GM21390 (cell line): ENCODE measurements at regions not wholly inside any gene's neighbourhood (a gene's known extent, or its start where the extent isn't known, plus 50 kb on each side); places are given as distances from the start of the nearest gene placed in this dataset.
"Not testable (repeated sequence)": the region's sequence is repeated elsewhere in the genome, so short reads cannot be mapped to it uniquely, and the experiment has no call there.

Experiments
- ATAC-seq: cut with Tn5 transposase; IDR thresholded peaks from one replicate; pipeline ENCODE4 v1.9.1; 2021; ENCODE audit not compliant: unreplicated experiment

GRCh38 chr3:21894459-21895340 lies 143.7 kb upstream of the ZNF385D start:
- ATAC-seq, result no peak

DNA sequence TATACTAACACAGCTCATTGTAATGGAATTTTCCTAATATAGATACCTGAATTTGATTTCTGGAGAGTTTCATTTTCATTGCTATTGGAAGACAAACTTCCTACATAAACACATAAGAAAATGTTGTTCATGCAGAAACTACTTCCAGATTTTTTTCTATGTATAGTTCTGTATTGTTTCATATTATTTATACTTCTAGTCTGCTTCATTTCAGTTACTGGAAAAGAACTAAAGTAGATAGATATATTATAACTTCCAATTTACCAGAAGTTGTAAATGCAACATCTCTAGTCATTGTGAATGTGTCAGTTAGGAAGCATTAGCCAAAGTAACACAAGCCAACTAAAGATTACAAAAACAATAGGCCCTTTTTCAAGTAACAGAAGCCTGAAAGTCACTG lies 147.3 kb upstream of the ZNF385D start:
- no peak for ATAC-seq

DNA sequence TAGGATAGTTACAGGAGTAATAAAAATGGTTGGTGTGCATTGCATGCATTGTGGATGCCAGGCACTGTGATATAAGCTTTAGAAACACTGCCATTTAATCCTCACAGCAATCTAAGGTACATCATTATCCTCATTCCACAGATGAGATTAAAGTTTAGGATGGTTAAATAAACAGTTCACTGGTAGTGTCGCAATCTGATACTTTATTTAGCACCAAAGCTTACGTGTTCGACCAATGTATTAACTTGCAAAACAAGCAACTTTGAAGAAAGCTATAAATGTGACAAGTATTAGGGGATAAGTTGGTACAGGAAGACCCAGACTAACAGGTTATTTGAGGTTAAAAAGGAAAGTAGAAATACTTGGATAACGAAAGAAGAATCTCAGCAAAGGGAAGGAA lies 150.5 kb upstream of the ZNF385D start:
- ATAC-seq, result no peak

- no peak for ATAC-seq
These were observed 151.9 kb upstream of the ZNF385D start for GRCh38 chr3:21902956-21903355.

- ATAC-seq, result no peak
These were observed 158.1 kb upstream of the ZNF385D start for GRCh38 chr3:21909096-21909495.

GRCh38 chr3:21912711-21913110 lies 161.7 kb upstream of the ZNF385D start:
- no peak for ATAC-seq

DNA sequence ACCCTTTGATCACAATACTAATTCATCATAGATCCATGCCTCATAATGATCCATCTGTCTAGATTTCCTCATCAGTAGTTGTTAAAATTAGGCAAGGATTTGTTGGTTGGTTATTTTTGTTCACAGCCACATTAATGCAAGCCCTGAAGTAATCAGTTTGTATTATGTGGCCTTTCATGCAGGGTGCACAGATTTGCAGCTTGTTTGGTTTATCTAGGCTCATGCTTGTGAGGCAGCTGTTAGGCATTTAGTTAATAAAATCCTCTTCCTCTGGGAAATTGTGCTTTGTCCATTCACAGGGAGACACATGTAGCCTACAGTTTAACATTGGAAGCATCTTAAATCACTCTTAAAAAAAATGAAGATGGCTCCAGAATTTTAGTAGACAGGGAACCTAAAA lies 162.8 kb upstream of the ZNF385D start:
- no peak for ATAC-seq

DNA sequence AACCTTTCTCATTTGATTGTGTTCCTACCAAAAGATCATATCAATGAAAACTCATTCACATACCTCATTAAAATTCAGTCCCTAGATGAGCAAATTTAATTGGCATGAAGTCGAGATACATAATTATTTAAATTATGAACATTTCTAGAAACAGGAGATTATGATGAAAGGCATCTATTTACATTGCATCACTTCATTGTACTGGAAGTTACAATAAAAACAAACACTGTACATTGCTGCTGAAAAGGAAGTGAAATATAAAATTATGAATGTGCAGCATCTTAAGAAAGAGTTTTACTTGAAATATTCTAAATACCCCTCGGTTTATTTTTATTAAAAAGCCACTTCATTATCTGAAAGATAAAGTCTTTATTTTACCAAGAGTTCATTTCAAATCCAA lies 163.4 kb upstream of the ZNF385D start:
- ATAC-seq, result no peak

- ATAC-seq, result no peak
These were observed 168.4 kb upstream of the ZNF385D start for GRCh38 chr3:21919383-21919782.

DNA sequence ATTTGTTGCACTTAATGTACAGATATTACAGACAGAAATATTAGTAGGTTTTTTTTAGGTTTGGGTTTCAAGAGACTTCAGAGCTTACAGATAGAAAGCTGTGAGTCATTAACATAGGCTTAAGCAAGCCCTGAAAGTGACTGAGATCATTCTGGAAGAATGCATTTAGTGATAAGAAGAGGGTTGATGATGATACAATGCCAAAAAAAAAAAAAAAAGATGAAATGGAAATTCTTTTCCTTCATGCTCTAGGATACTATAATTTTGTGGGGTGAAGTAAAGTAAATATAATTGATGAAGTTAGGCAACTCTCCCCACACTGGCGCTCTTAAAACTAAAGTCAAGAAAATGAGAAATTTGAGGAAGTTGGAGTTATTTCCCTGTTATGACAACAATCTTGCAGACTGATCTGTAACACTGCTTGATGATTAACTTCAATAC lies 169.4 kb upstream of the ZNF385D start:
- ATAC-seq, result no peak

GRCh38 chr3:21923156-21923555 lies 172.1 kb upstream of the ZNF385D start:
- not testable (repeated sequence) for ATAC-seq

- no peak for ATAC-seq
These were observed 176.3 kb upstream of the ZNF385D start for GRCh38 chr3:21927261-21927660.

- ATAC-seq, result no peak
These were observed 183.6 kb upstream of the ZNF385D start for GRCh38 chr3:21934591-21934990.

- no peak for ATAC-seq
These were observed 185.2 kb upstream of the ZNF385D start for GRCh38 chr3:21936207-21936606.

DNA sequence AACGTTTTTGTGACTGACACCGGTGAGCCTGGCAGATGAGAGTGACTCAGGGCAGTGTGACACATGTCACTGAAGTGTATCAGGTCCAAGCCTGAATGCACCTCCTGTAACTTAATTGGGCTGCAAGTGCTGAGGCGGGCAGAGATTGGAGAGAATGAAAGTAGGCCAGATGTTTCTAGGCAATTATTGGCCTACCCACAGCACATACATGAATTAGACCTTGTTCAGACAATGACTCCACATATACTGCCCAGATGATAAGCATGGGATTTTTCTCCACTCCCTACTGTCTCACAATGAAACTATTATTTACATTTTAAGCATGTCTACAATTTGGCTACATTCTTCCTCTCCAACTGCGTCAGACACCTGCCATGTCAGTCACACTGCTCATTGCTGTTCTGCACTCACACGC lies 187.3 kb upstream of the ZNF385D start:
- ATAC-seq, result no peak

DNA sequence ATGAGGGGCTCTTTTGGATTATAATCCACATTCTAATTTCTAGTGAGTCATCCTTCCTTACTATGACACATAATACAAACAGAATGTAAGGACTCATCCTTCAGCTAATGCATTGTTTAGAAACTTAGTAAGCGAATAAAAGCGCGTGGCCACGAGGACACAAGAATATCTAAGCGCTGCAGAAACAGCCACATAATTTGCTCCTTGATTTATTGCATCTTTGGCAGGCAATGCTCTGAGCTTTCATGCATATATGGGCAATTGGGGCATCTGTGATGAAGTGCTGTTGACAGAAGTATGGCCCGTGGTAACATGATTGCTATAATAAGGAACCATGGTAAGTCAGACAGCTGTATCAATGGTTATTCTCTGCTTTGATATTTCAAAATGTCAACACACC lies 191.3 kb upstream of the ZNF385D start:
- no peak for ATAC-seq

- no peak for ATAC-seq
These were observed 193.2 kb upstream of the ZNF385D start for GRCh38 chr3:21944251-21944650.

- ATAC-seq, result no peak
These were observed 201.8 kb upstream of the ZNF385D start for GRCh38 chr3:21952856-21953255.

DNA sequence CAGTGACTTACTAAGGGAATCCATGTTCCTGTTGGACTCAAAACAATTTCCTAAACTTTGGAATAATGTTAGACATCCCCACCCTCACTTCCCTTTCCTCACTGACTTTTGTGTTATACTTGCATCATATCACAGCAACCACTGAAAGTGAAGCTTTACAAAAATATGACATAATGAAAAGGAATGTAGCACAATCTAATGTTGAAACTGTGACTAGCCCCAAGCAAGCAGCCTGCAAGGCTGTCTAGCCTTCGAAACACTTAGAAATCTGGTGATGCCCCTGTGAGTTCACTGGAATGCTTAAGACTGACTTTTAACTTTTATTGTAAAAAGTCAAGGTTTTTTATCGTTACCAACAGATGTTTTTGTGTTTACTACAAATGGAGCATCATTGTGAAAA lies 203.7 kb upstream of the ZNF385D start:
- no peak for ATAC-seq

DNA sequence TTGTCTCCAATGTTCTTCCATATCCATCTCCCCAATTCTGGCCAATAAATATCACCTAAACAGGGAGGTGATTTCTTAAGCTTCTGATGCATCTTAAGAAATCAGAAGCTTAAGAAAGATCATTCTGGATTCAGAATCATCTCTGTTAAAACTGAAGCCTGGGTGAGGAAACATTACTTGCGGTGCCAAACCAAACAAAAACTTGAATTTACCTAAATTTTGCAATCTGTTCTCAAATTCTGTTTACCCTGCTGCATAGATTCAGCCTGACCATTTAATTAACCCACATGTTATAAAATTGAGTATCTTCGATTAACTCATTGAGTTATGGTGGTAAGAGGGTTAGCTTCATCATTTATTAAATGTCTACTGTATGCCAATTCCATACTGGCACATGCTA lies 204.4 kb upstream of the ZNF385D start:
- no peak for ATAC-seq

GRCh38 chr3:21960033-21960432 lies 209.0 kb upstream of the ZNF385D start:
- no peak for ATAC-seq

- ATAC-seq, result no peak
These were observed 211.4 kb upstream of the ZNF385D start for GRCh38 chr3:21962456-21962855.

DNA sequence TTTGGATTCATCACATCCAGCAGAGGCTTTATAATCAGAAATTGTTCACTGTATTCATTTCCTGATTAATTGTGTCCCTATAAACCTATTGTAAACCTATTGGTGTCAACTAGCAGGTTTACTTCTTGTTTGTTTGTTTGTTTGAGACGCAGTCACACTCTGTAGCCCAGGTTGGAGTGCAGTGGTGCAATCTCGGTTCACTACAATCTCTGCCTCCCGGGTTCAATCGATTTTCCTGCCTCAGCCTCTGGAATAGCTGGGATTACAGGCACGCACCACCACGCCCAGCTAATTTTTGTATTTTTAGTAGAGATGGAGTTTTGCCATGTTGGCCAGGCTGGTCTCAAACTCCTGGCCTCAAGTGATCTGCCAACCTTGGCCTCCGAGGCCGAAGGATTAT lies 215.4 kb upstream of the ZNF385D start:
- ATAC-seq, result not testable (repeated sequence)
